B cell (primary cell): ENCODE measurements at regions not wholly inside any gene's neighbourhood (a gene's known extent, or its start where the extent isn't known, plus 50 kb on each side); places are given as distances from the start of the nearest gene placed in this dataset.

Experiments
- EZH2 ChIP-seq: IDR thresholded peaks from 2 replicates; pipeline ENCODE4 v1.6.1; 2012; ENCODE audit warnings: borderline replicate concordance, low read depth, mild to moderate bottlenecking, moderate library complexity, low read length; ENCODE audit not compliant: insufficient read depth, poor library complexity, severe bottlenecking
- TF ChIP-seq, protein P1 (sequence below): fragments of 200-600 bp; IDR thresholded peaks from one replicate; pipeline ENCODE4 v1.8.0; 2022; ENCODE audit warnings: antibody characterized with exemption, mild to moderate bottlenecking

DNA sequence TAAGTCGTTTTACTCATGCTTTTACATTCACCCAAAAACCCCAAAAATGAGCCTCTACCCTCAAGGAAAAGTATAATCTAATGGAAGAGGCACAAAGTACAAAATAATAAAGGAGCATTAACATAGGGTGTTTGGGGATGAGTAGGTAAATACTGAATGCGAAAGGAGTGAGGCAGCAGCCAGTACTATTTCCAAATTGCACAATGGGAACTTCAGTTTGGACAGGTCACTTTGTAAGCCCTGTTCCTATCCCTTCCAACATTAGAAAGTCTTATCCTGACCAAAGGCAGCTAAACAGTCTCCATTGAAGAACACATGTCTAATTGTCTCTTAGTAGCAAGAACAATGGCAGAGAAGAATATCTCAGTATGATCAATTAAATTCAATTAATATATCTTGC lies 728.3 kb downstream of the GBE1 start:
- TF ChIP-seq, protein P1, sequence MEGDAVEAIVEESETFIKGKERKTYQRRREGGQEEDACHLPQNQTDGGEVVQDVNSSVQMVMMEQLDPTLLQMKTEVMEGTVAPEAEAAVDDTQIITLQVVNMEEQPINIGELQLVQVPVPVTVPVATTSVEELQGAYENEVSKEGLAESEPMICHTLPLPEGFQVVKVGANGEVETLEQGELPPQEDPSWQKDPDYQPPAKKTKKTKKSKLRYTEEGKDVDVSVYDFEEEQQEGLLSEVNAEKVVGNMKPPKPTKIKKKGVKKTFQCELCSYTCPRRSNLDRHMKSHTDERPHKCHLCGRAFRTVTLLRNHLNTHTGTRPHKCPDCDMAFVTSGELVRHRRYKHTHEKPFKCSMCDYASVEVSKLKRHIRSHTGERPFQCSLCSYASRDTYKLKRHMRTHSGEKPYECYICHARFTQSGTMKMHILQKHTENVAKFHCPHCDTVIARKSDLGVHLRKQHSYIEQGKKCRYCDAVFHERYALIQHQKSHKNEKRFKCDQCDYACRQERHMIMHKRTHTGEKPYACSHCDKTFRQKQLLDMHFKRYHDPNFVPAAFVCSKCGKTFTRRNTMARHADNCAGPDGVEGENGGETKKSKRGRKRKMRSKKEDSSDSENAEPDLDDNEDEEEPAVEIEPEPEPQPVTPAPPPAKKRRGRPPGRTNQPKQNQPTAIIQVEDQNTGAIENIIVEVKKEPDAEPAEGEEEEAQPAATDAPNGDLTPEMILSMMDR: no peak
- no peak for TF ChIP-seq EZH2
